Fibroblast of the aortic adventitia (primary cell): ENCODE measurements at regions not wholly inside any gene's neighbourhood (a gene's known extent, or its start where the extent isn't known, plus 50 kb on each side); places are given as distances from the start of the nearest gene placed in this dataset.
"Not testable (repeated sequence)": the region's sequence is repeated elsewhere in the genome, so short reads cannot be mapped to it uniquely, and the experiment has no call there.

Experiments
- DNase-seq: peaks from one replicate; pipeline ENCODE4 v3.0.0-alpha.2; 2010; ENCODE audit warnings: low read depth
- H3K4me3 ChIP-seq: 2 replicates; pipeline ENCODE4 v1.5.1; 2011; ENCODE audit warnings: low read depth, mild to moderate bottlenecking, control low read depth, low read length, moderate library complexity
- TF ChIP-seq, protein P1 (sequence below): IDR thresholded peaks from 2 replicates; pipeline ENCODE4 v1.5.1; 2011; ENCODE audit warnings: mild to moderate bottlenecking, low read length, control low read depth, inconsistent platforms; ENCODE audit not compliant: insufficient read depth

DNA sequence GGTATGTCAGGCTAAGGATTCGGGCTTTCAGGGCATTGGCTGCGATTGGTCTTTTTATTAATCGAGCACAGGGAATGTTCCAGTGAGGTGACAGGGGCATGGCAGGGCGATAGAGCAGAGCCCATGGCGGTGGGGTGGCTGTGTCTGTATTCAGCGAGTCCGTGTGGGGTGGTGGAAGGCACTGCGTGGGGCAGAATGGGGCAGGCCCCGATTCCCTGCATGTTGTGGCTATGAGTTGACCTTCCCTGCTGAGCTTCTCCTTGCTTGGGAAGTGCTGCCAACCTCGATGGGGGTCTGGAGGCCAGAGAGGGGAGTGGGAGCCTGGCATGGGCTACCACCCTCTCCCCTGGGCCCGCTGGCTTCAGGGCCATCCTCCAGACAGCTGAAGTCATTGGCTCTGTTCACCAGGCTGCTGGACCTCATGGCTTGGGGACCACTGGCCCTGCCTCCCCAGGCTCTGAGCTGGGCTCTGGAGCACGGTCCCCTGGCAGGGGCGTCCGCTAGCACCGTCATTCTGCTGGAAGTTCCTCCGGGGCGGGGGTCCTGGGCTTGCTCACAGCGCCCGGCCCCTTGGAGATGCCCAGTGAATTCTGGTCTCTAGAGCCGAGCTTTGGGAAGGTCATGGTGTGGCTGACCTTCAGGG is 92.1 kb downstream of the NPIPB11 start:
- no peak overlapping the region for H3K4me3 ChIP-seq
- TF ChIP-seq, protein P1, sequence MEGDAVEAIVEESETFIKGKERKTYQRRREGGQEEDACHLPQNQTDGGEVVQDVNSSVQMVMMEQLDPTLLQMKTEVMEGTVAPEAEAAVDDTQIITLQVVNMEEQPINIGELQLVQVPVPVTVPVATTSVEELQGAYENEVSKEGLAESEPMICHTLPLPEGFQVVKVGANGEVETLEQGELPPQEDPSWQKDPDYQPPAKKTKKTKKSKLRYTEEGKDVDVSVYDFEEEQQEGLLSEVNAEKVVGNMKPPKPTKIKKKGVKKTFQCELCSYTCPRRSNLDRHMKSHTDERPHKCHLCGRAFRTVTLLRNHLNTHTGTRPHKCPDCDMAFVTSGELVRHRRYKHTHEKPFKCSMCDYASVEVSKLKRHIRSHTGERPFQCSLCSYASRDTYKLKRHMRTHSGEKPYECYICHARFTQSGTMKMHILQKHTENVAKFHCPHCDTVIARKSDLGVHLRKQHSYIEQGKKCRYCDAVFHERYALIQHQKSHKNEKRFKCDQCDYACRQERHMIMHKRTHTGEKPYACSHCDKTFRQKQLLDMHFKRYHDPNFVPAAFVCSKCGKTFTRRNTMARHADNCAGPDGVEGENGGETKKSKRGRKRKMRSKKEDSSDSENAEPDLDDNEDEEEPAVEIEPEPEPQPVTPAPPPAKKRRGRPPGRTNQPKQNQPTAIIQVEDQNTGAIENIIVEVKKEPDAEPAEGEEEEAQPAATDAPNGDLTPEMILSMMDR: no peak

DNA sequence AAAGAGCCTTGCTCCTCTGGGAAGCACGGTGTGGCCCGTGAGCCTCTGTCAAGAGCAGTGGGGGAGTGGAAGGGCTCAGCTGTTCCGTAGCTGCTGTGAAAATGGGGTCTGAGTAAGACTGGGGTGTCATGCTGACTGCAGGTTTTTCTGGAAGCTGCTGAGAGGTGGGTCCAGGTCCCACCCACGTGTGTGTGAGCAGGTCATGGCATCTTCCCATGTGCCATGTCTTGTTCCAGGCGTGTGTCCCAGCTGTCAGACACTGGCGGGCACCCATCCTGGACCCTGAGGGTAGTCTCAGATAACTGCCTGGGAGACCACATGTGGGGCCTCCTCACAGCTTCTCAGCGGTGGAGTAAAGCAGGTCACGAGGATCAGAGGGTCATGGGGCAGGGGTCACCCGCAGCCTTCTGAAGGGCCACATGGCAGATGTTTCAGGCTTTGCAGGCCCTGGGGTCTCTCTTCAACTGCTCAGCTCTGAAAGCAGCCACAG is 92.9 kb downstream of the NPIPB11 start:
- no peak overlapping the region for H3K4me3 ChIP-seq
- TF ChIP-seq, protein P1: no peak
- DNase-seq: no peak

More for the DNA sequence above, 92.1 kb downstream of the NPIPB11 start:
- no peak for DNase-seq

DNA sequence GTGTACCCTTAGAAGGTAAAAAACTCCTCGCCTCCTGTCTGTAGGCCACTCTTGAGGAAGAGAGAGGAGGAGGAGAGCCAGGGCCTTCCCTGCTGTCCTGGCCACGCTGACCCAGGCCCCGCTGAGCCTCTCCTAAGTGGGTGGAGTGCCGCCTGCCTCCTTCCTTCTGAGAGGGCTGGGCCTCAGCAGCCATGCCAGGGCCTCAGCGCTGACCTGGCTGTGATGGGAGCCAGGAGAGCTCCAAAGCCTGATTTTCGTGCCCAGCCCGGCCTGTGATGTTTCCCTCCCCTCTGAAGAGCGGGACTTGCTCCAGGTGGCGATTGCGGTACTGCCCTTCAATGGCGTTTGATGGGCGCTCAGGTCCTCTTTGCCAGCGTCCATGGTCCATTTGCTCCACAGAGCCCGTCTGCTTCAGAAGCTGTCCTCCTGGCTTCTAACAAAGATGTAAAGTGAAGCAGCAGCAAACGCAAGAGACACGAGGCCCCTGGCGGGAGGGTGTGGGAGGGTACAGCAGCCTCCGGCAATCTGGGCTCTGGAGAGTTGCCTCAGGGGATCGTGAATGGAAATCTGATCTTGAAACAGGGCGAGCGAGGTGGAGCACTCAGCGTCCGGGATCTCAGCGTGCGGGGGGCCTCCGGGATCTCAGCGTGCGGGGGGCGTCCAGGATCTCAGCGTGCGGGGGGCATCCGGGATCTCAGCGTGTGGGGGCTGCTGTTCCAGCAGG is 93.5 kb downstream of the NPIPB11 start:
- H3K4me3 ChIP-seq: no peak overlapping the region
- TF ChIP-seq, protein P1: no peak
- DNase-seq: no peak

DNA sequence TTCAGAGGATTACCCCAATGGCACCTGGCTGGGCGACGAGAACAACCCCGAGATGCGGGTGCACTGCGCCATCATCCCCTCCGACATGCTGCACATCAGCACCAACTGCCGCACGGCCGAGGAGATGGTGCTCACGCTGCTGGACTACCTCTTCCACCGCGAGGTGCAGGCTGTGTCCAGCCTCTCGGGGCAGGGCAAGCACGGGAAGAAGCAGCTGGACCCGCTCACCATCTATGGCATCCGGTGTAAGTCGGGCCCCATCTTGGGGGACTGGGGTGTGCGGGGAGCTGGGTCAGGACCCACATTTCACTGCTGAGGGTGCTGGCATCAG is 94.2 kb downstream of the NPIPB11 start:
- not testable (repeated sequence) for DNase-seq, H3K4me3 ChIP-seq

DNA sequence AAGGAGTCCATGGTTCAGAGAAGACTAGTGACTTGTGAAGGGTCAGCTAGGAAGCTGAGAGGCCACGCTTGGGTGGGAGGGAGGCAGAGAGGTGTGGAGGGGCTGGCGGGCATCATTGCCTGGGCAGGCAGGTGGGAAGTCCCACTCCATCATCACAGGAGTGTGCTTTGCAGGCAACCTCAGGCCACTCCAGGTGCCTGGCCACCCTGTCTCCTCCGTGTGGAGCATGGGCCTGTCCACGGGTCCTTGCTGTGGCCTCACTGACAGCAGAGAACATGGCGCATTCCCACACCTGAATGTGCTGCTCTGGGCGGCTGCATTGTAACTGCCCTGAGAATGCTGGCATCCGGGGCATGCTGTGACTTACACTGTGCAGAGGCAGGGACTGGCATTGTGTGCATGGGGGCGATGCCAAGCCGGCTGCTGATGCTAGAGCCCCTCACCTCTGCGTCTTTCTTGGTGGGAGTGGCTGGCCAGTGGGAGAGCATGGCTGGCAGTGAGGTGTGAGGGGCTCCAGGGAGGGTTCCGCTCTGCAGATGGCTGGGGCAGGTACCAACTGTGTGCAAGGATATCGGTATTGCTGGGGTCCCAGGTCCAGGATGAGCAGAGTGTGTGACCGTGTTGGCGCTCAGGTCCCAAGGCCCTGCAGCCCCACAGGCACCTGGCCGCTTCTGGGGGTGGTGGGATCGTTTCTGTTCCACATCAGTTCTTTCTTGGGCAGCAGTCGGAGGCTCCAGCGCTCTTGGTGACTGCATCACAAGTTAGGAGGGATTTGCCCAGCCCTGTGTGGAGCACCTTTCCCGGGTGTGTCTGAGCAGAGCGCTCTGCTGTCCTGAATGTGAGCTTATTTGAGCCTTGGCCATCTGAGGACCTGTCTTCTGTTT is 94.8 kb downstream of the NPIPB11 start:
- H3K4me3 ChIP-seq: no peak overlapping the region
- DNase-seq: no peak
- TF ChIP-seq, protein P1: no peak

DNA sequence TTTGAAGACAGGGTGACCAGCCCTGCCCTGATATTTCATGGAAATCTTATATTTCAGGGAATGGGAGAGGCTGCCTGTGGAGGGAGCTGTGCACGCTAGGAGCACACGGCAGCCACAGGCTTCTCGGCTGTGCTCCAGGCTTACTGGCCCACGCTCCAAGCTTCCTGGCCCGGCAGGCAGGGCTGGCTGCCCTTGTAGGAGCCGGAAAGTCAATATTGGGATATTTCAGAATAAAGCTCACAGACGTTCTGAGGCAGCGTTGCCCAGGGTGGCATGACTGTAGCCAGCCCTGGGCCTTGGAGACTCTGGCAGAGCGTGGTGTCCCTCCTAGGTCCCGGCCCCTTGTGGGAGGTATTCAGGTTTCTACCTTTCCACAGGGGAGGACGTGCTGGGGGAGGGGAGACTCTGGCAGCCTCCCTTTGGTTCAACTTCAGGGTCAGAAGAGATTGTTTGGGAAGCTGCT is 95.6 kb downstream of the NPIPB11 start:
- peak; percentile 76 for DNase-seq
- H3K4me3 ChIP-seq: no peak overlapping the region
- TF ChIP-seq, protein P1: peak; percentile 53

DNA sequence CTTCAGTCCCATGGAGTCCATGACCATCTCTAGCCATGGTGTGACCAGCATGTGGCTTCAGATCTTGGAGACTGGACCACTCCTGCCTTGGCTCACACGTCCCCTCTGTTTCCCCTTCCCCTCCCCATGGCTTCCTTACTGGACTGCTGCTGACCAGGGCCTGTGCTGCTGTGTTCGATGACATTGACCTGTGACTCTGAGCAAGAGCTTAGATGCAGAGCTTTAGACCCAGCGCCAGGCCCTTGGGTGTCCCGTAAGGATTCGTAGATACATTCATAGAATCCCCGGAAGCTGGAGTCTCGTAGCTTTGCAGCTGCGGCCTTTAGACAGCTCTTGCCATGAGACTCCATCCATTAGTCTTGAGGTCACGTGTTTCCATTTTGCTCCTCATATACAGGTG is 96.3 kb downstream of the NPIPB11 start:
- not testable (repeated sequence) for DNase-seq, H3K4me3 ChIP-seq

DNA sequence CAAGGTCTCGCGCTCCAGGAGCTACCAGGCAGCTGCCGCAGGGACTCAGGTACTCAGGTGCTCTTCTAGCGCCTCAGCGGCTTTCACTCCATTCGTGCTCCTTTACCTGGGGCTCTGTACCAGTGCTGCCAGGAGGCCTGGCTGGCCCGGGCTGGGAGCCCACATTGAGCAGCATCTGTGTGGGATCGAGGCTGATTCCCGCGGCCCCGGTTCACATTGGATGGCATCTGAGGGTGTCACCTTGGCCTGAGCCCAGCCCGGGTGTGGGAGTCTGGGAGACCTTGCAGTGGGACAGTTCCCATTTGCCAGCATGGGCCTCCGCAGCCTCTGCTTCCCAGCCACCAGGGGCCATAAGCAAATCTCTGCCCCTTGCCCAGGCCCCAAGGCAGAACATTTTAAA is 96.9 kb downstream of the NPIPB11 start:
- not testable (repeated sequence) for DNase-seq, H3K4me3 ChIP-seq
